NT2/D1 (cell line): ENCODE measurements at regions not wholly inside any gene's neighbourhood (a gene's known extent, or its start where the extent isn't known, plus 50 kb on each side); places are given as distances from the start of the nearest gene placed in this dataset.
"Not testable (repeated sequence)": the region's sequence is repeated elsewhere in the genome, so short reads cannot be mapped to it uniquely, and the experiment has no call there.

Experiments
- DNase-seq: peaks from one replicate; pipeline ENCODE4 v3.0.0-alpha.2; 2011; ENCODE audit warnings: low read depth, low spot score
- H3K27me3 ChIP-seq: 2 replicates; pipeline ENCODE4 v1.6.0; 2011; ENCODE audit warnings: mild to moderate bottlenecking; ENCODE audit not compliant: insufficient read length, insufficient read depth
- H3K36me3 ChIP-seq: 2 replicates; pipeline ENCODE4 v1.6.1; 2011; ENCODE audit warnings: mild to moderate bottlenecking, low read length, mixed read lengths; ENCODE audit not compliant: insufficient read depth, insufficient read length
- H3K4me1 ChIP-seq: 2 replicates; pipeline ENCODE4 v1.5.1; 2011; ENCODE audit not compliant: insufficient read depth, insufficient read length
- H3K4me3 ChIP-seq: 2 replicates; pipeline ENCODE4 v1.5.1; 2011; ENCODE audit warnings: low read depth; ENCODE audit not compliant: insufficient read length
- H3K9ac ChIP-seq: 2 replicates; pipeline ENCODE4 v1.6.0; 2011; ENCODE audit warnings: low read depth; ENCODE audit not compliant: insufficient read length
- H3K9me3 ChIP-seq: 2 replicates; pipeline ENCODE4 v1.5.1; 2011; ENCODE audit warnings: mild to moderate bottlenecking, low read length; ENCODE audit not compliant: insufficient read depth
- SUZ12 ChIP-seq: IDR thresholded peaks from 2 replicates; pipeline ENCODE4 v1.6.1; 2011; ENCODE audit not compliant: insufficient read length, insufficient read depth; ENCODE audit errors: extremely low read depth
- YY1 ChIP-seq: IDR thresholded peaks from 2 replicates; pipeline ENCODE4 v1.6.1; 2011; ENCODE audit not compliant: insufficient read length, insufficient read depth
- ZNF274 ChIP-seq: IDR thresholded peaks from 2 replicates; pipeline ENCODE4 v1.6.1; 2011; ENCODE audit warnings: mild to moderate bottlenecking, low read depth, low read length

GRCh38 chr2:38463752-38464151, 86.7 kb upstream of the ATL2 start:
- DNase-seq = no peak
- H3K36me3 ChIP-seq = no peaks in the 10 kb centered on the region
- H3K4me3 ChIP-seq = no peak overlapping the region
- H3K9ac ChIP-seq = no peak overlapping the region
- no peaks in the 10 kb centered on the region for H3K9me3 ChIP-seq
- H3K4me1 ChIP-seq = peaks cover 3% of the 10 kb centered on the region
- TF ChIP-seq ZNF274 (no peak), YY1 (no peak), SUZ12 (no peak)
- no peaks in the 10 kb centered on the region for H3K27me3 ChIP-seq

GRCh38 chr2:38462121-38462661, 85.1 kb upstream of the ATL2 start:
- Histone ChIP-seq H3K9ac (no peak overlapping the region), H3K27me3 (no peaks in the 10 kb centered on the region), H3K36me3 (no peaks in the 10 kb centered on the region), H3K4me1 (peaks cover 3% of the 10 kb centered on the region), H3K9me3 (no peaks in the 10 kb centered on the region), H3K4me3 (no peak overlapping the region)
- no peak for DNase-seq
- TF ChIP-seq YY1 (no peak), SUZ12 (no peak), ZNF274 (no peak)

GRCh38 chr2:38461470-38461869, 84.4 kb upstream of the ATL2 start:
- H3K4me1 ChIP-seq = peaks cover 3% of the 10 kb centered on the region
- no peak for DNase-seq
- H3K27me3 ChIP-seq = no peaks in the 10 kb centered on the region
- no peak for TF ChIP-seq YY1
- no peak for TF ChIP-seq SUZ12
- no peak for TF ChIP-seq ZNF274
- H3K36me3 ChIP-seq = no peaks in the 10 kb centered on the region
- H3K4me3 ChIP-seq = no peak overlapping the region
- no peaks in the 10 kb centered on the region for H3K9me3 ChIP-seq
- no peak overlapping the region for H3K9ac ChIP-seq

- Histone ChIP-seq H3K27me3 (no peaks in the 10 kb centered on the region), H3K9me3 (no peaks in the 10 kb centered on the region), H3K4me3 (no peak overlapping the region), H3K9ac (no peak overlapping the region), H3K4me1 (peaks cover 2% of the 10 kb centered on the region), H3K36me3 (no peaks in the 10 kb centered on the region)
- TF ChIP-seq SUZ12 (no peak), YY1 (no peak), ZNF274 (no peak)
- DNase-seq = no peak
Measured at GRCh38 chr2:38460313-38460712, 83.2 kb upstream of the ATL2 start.

- no peaks in the 10 kb centered on the region for H3K27me3 ChIP-seq
- TF ChIP-seq YY1 (no peak), SUZ12 (no peak), ZNF274 (no peak)
- no peaks in the 10 kb centered on the region for H3K9me3 ChIP-seq
- H3K9ac ChIP-seq = no peak overlapping the region
- no peaks in the 10 kb centered on the region for H3K36me3 ChIP-seq
- no peaks in the 10 kb centered on the region for H3K4me1 ChIP-seq
- no peak overlapping the region for H3K4me3 ChIP-seq
- DNase-seq = no peak
Measured at GRCh38 chr2:38454081-38454480, 77.0 kb upstream of the ATL2 start.

GRCh38 chr2:38451778-38452177, 74.7 kb upstream of the ATL2 start:
- not testable (repeated sequence) for H3K9me3 ChIP-seq, H3K4me3 ChIP-seq, H3K4me1 ChIP-seq, H3K9ac ChIP-seq, H3K36me3 ChIP-seq, H3K27me3 ChIP-seq, DNase-seq

- H3K27me3 ChIP-seq = no peaks in the 10 kb centered on the region
- H3K4me1 ChIP-seq = no peaks in the 10 kb centered on the region
- H3K36me3 ChIP-seq = no peaks in the 10 kb centered on the region
- H3K9ac ChIP-seq = no peak overlapping the region
- no peak overlapping the region for H3K4me3 ChIP-seq
- H3K9me3 ChIP-seq = no peaks in the 10 kb centered on the region
- TF ChIP-seq YY1 (no peak), ZNF274 (no peak), SUZ12 (no peak)
- no peak for DNase-seq
Measured at GRCh38 chr2:38450509-38450908, 73.4 kb upstream of the ATL2 start.

GRCh38 chr2:38448692-38449410, 71.8 kb upstream of the ATL2 start:
- H3K4me3 ChIP-seq = no peak overlapping the region
- H3K4me1 ChIP-seq = no peaks in the 10 kb centered on the region
- H3K27me3 ChIP-seq = no peaks in the 10 kb centered on the region
- H3K9me3 ChIP-seq = no peaks in the 10 kb centered on the region
- H3K36me3 ChIP-seq = no peaks in the 10 kb centered on the region
- TF ChIP-seq SUZ12 = no peak
- H3K9ac ChIP-seq = no peak overlapping the region
- no peak for DNase-seq
